ENCODE measurements at regions not wholly inside any gene's neighbourhood (a gene's known extent, or its start where the extent isn't known, plus 50 kb on each side); places are given as distances from the start of the nearest gene placed in this dataset.

- no peak overlapping the region for H3K27ac ChIP-seq (ENCODE audit: low read depth, low read length, poor library complexity, severe bottlenecking)
- TF ChIP-seq EZH2 (IDR thresholded peaks at IDR 0.05; ENCODE audit: borderline replicate concordance, low read length): no peak
- TF ChIP-seq CTCF (IDR thresholded peaks at IDR 0.05; ENCODE audit: low read length): no peak
- H3K9ac ChIP-seq (ENCODE audit: low read length): no peak overlapping the region
- H3K4me2 ChIP-seq (ENCODE audit: low read length): no peak overlapping the region
- H3K27me3 ChIP-seq (ENCODE audit: insufficient read depth, low read length): no peaks in the 10 kb centered on the region
- no peaks in the 10 kb centered on the region for H3F3A ChIP-seq (ENCODE audit: insufficient read depth, low read length)
- H3K36me3 ChIP-seq (ENCODE audit: insufficient read depth, low read length): no peaks in the 10 kb centered on the region
- H3K4me1 ChIP-seq (ENCODE audit: insufficient read depth, low read length, severe bottlenecking): no peaks in the 10 kb centered on the region
- no peak overlapping the region for H3K4me3 ChIP-seq (ENCODE audit: low read depth, low read length, poor library complexity, severe bottlenecking)
- no peaks in the 10 kb centered on the region for H3K9me3 ChIP-seq (ENCODE audit: low read length)
- no peaks in the 10 kb centered on the region for H3K79me2 ChIP-seq (ENCODE audit: insufficient read depth, low read length)
- no peaks in the 10 kb centered on the region for H4K20me1 ChIP-seq (ENCODE audit: insufficient read depth, low read length)
- no peak overlapping the region for H2AFZ ChIP-seq (ENCODE audit: low read length)
- no peaks in the 10 kb centered on the region for H3K9me2 ChIP-seq (ENCODE audit: low read depth, low read length)
Measured at GRCh38 chr6:78390066-78390465, 477.3 kb upstream of the IRAK1BP1 start.

GRCh38 chr6:78397499-78397898, 469.9 kb upstream of the IRAK1BP1 start:
- Histone ChIP-seq H3F3A (ENCODE audit: insufficient read depth, low read length) (no peaks in the 10 kb centered on the region), H3K4me2 (ENCODE audit: low read length) (no peak overlapping the region), H3K36me3 (ENCODE audit: insufficient read depth, low read length) (no peaks in the 10 kb centered on the region), H3K9me3 (ENCODE audit: low read length) (no peaks in the 10 kb centered on the region), H3K4me3 (ENCODE audit: low read depth, low read length, poor library complexity, severe bottlenecking) (no peak overlapping the region), H3K4me1 (ENCODE audit: insufficient read depth, low read length, severe bottlenecking) (no peaks in the 10 kb centered on the region), H3K9me2 (ENCODE audit: low read depth, low read length) (no peaks in the 10 kb centered on the region), H3K9ac (ENCODE audit: low read length) (no peak overlapping the region), H2AFZ (ENCODE audit: low read length) (no peak overlapping the region), H3K79me2 (ENCODE audit: insufficient read depth, low read length) (no peaks in the 10 kb centered on the region), H3K27ac (ENCODE audit: low read depth, low read length, poor library complexity, severe bottlenecking) (no peak overlapping the region), H4K20me1 (ENCODE audit: insufficient read depth, low read length) (no peaks in the 10 kb centered on the region), H3K27me3 (ENCODE audit: insufficient read depth, low read length) (no peaks in the 10 kb centered on the region)
- TF ChIP-seq CTCF (IDR thresholded peaks at IDR 0.05; ENCODE audit: low read length): no peak
- TF ChIP-seq EZH2 (IDR thresholded peaks at IDR 0.05; ENCODE audit: borderline replicate concordance, low read length): no peak

- TF ChIP-seq EZH2 (IDR thresholded peaks at IDR 0.05; ENCODE audit: borderline replicate concordance, low read length) (no peak), CTCF (IDR thresholded peaks at IDR 0.05; ENCODE audit: low read length) (no peak)
- Histone ChIP-seq H3K9me2 (ENCODE audit: low read depth, low read length) (no peaks in the 10 kb centered on the region), H3K27me3 (ENCODE audit: insufficient read depth, low read length) (no peaks in the 10 kb centered on the region), H4K20me1 (ENCODE audit: insufficient read depth, low read length) (no peaks in the 10 kb centered on the region), H3K4me2 (ENCODE audit: low read length) (no peak overlapping the region), H3K4me1 (ENCODE audit: insufficient read depth, low read length, severe bottlenecking) (no peaks in the 10 kb centered on the region), H3F3A (ENCODE audit: insufficient read depth, low read length) (no peaks in the 10 kb centered on the region), H3K36me3 (ENCODE audit: insufficient read depth, low read length) (no peaks in the 10 kb centered on the region), H3K9me3 (ENCODE audit: low read length) (no peaks in the 10 kb centered on the region), H3K9ac (ENCODE audit: low read length) (no peak overlapping the region), H2AFZ (ENCODE audit: low read length) (no peak overlapping the region), H3K4me3 (ENCODE audit: low read depth, low read length, poor library complexity, severe bottlenecking) (no peak overlapping the region), H3K27ac (ENCODE audit: low read depth, low read length, poor library complexity, severe bottlenecking) (no peak overlapping the region), H3K79me2 (ENCODE audit: insufficient read depth, low read length) (no peaks in the 10 kb centered on the region)
Measured at GRCh38 chr6:78398292-78398691, 469.1 kb upstream of the IRAK1BP1 start.

All from OCI-LY1 (cell line).